COR-L47 (cell line): ENCODE measurements at regions not wholly inside any gene's neighbourhood (a gene's known extent, or its start where the extent isn't known, plus 50 kb on each side); places are given as distances from the start of the nearest gene placed in this dataset.
"Not testable (repeated sequence)": the region's sequence is repeated elsewhere in the genome, so short reads cannot be mapped to it uniquely, and the experiment has no call there.

ENCODE experiments used
- DNase-seq: peaks from one replicate; lab custom pipeline; 2025; lab: John Stamatoyannopoulos, UW

DNA sequence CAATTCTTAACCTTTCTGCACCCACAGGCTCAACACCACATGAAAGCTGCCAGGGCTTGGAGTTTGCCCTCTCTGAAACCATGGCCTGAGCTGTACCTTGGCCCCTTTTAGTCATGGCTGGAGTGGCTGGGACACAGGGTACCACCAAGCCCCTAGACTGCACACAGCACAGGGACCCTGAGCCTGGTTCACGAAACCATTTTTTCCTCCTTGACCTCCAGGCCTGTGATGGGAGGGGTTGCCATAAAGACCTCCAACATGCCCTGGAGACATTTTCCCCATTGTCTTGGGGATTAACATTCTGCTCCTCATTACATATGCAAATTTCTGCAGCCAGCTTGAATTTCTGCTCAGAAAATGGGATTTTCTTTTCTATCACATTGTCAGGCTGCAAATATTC is 113.4 kb downstream of the XPNPEP1 start:
- not testable (repeated sequence) for DNase-seq

GRCh38 chr10:109801191-109801590 is 122.1 kb downstream of the XPNPEP1 start:
- not testable (repeated sequence) for DNase-seq

DNA sequence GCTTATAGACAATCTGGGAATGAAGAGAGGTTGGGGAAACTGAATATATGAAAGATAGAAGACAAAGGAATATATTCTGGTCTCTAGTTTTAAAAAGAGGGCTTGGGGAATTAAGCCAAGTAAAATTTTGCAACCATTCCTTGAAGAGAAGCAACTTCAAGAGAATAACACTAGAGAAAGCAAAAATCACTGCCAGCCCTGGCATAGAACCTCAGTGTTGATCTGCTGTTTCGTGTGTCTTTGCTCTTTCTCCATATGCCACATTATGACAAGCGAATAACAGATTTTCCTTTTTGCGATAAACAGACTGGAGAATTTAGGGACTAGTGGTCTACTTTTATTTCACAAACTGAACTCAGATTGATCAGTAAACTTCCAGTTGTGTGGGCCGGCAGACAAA is 132.7 kb downstream of the XPNPEP1 start:
- no peak for DNase-seq

- DNase-seq, result no peak
These were observed 139.1 kb downstream of the XPNPEP1 start for GRCh38 chr10:109784236-109784635.

- no peak for DNase-seq
These were observed 140.0 kb downstream of the XPNPEP1 start for GRCh38 chr10:109783286-109783685.

GRCh38 chr10:109780997-109781396 is 142.3 kb downstream of the XPNPEP1 start:
- DNase-seq, result no peak

GRCh38 chr10:109778993-109779392 is 144.3 kb downstream of the XPNPEP1 start:
- DNase-seq, result no peak

DNA sequence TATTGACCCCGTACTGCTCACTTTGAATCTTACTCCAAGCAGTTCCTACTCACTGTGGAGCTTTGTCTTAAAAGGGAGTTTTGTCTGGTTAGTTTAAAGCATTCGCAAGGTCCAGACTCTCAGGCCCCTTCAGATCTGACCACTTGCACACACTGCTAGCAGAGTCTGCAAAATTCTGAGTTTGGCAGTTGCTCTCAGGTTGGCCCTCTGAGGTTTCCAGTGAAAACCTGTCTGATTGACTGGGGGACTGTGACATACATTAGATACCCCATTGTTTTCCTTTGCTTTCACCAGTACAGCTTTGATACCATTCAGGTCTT is 149.2 kb downstream of the XPNPEP1 start:
- DNase-seq, result no peak

DNA sequence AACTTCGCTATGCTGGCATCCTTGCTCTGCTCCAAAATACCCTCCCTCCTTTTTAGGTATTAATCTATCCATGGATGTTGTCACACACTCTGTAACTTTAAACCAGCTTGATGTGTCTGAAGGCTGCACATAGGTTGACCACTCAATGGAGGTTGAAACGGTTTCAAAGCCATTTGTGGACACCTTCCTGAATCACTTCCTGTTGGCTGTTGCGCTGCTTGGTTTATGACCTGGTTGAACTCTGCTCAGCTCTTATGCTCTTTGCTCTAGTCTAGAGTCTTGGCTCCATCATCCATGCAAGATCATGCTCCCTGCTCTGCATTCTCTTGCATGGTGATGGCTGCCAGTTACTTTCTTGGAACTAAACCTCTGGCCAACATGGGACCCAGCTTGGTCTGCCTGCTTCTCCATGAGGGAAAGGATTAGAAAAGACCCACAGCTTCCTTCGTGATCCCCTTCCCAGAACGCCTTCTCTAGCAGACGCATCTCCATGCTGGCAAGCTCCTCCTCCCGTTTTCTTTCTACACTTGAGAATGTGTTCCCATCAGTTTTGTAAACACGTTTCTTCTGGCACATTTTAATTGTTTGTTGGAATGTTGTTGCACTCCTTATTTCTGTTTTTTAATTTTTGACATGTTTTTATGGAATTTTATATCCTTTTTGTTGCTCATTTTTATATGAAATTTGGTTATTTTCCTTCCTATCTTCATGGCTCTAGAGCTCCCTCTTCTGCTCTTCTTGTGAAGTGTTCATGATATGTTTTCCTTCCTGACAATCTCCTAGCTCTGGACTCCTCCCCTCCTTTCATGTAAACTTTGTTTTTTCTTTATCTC is 149.8 kb downstream of the XPNPEP1 start:
- DNase-seq, result no peak

DNA sequence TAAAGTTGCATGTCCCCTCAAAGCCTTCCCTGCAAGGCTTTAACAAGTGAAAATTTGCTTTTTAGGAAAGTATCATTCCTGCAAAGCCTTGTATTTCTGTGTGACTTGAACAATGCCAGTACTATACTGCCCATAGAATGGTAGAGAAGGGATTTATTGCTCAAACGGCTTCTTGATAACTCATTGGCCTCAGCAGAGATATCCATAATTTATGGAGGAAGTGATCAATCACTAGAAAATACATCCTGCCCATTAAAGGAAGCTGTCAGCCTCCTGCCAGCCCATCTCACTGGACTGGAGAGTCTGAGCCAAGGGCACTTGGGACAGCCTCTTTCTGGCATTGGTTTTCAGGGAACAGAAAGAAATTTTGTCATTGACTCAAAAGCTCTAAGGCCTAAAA is 152.6 kb downstream of the XPNPEP1 start:
- no peak for DNase-seq

DNA sequence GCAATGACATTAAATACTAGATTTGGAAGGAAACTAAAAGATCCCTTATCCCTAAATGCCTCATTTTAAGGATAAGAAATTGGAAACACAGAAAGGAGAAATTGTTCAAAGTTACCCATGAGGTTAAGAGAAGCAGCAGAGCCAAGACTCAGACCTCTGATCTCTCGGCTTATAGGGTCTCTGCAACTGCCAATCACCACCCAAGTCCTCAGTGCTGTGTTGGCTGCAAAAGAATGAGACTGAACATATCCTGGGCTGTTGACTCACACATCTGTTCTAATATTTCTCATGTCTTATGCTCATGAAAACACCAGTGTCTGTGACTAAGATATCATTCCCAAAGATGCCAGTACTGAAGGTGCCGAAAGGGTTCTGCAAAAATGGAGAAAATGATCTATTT is 153.3 kb downstream of the XPNPEP1 start:
- no peak for DNase-seq

- no peak for DNase-seq
These were observed 157.5 kb downstream of the XPNPEP1 start for GRCh38 chr10:109765838-109766237.

GRCh38 chr10:109762555-109762954 is 160.8 kb downstream of the XPNPEP1 start:
- DNase-seq, result no peak

DNA sequence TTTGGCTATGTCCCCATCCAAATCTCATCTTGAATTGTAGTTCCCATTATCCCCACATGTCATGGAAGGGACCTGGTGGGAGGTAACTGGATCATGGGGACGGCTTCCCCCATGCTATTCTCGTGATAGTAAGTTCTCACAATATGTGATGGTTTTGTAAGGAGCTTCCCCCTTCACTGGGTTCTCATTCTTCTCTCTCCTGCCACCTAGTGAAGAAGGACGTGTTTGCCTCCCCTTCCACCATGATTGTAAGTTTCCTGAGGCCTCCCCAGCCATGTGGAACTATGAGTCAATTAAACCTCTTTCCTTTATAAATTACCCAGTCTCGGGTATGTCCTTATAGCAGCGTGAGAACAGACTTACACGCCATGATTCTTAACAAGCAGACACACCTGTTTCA is 165.6 kb downstream of the XPNPEP1 start:
- not testable (repeated sequence) for DNase-seq

DNA sequence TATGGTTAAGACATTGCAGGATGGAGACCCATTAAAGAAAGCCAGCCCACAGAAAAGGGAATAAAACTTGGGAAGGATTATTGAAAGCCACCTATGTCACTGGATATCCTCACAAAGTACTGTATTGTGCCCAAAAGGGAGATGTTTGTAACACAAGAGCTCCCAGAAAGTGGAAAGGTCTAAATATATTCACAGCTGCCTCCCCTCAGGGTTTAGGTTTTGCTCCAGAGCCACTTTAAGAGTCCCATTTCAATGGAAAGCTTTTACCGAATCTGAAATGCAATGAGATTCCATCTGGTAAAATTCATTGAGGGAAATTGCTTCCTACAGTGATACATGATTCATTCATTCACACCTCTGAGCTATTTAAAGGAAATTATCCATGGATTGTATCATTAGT is 176.4 kb downstream of the XPNPEP1 start:
- DNase-seq, result no peak

DNA sequence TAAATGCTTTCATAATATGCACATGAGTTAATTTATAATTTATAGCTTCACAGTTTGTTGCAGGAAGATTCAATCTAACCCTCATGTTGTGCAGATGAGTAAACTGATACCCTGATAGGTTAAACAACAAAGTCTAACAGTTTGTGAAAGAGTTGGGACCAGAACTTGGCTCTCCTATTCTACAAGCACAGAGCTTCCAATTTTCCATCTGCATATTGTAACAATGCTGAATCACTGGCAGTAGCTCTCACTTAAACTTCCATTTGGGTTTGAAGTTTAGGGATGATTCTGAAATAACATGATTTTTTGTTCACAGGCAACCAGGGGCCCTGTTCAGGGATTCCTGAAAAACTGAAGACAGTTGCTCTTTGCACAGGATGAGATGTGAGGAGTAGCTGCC is 179.3 kb downstream of the XPNPEP1 start:
- no peak for DNase-seq

- no peak for DNase-seq
These were observed 179.7 kb downstream of the XPNPEP1 start for GRCh38 chr10:109743574-109743973.

DNA sequence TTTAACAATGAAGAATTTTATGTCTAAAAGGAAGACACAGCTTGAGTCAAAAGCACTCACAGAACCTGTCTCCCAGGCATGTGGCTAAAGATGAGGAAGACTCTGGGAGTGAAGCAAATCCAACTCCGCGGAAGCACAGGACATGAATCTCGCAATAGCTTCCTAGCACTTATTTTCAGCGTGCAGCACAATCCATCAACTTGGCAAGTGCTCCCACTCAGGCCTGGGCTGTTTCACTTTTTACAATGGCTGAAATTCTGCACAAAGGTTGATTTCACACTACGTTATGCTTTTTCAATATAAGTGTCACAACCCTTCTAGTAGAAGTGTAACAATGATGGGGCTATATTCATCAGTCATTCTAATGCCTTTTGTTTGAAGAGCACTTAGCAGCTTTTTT is 180.2 kb downstream of the XPNPEP1 start:
- no peak for DNase-seq

GRCh38 chr10:109741712-109742111 is 181.6 kb downstream of the XPNPEP1 start:
- no peak for DNase-seq

DNA sequence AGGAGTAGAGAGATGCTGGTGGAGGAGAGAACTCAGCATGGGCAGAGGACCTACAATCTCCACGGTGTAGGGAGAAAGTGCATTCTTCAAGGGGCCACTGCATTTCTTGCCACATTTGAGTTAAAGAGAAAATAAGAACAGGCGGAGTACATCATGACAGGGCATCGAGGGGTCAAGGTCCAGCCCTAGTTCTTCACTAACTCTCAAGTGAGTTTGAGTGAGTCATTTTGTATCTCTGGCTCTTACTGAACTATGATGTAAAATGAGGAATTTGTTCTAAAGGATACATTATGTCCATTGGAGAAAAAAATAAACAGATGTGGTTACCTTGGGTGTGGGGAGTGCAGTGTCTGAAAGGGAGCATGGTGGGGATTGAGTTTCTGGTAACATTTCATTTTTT is 182.9 kb downstream of the XPNPEP1 start:
- no peak for DNase-seq

- no peak for DNase-seq
These were observed 185.7 kb downstream of the XPNPEP1 start for GRCh38 chr10:109737626-109738025.

- DNase-seq, result no peak
These were observed 186.3 kb downstream of the XPNPEP1 start for GRCh38 chr10:109737009-109737408.

DNA sequence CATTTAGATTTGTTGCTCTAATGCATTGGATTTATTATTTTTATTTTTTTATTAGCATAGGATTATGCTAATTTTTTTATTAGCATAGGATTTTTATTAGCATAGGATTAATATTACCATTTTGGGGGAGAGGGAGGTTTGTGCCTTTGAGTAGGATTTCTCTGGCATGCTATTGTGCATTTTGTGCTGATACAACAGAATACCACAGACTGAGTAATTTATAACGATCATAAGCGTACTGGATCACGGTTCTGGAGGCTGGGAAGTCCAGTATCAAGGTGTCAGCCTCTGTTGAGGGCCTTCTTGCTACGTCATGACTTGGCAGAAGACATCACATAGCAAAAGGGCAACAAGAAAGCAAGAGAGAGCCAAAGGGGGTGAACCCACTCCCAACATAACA is 187.5 kb downstream of the XPNPEP1 start:
- DNase-seq, result no peak

DNA sequence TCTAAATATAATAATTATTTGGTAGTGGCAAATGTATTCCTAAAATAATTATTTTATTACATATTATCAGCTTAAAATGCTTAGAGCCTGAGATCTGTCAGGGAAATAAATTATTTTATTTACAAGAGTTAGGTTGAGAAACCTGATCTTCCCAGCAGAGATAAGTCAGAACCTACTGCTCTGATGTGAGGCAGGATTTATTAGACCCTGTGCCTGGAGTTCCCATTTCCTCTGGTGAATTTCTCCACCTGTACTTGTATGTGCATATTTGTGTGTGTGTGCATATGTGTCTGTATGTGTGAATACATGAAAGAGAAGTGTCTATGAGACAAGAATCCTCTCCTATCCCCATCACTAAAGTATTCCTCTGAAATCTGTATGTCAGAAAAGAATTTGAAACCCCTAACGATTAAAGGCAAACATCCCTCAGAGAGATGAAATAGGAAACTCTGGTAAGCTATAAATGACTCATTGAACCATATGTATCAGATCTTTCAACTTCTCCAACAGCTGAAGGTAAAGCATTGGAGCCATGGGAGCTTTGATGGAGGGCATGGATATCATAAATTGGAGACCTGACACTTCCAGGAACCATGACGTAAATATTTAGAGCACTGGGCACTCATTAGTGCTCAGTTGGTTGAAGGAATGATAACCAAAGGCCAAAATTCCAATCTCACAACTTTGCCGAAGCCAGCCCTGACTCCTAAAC is 190.9 kb downstream of the XPNPEP1 start:
- no peak for DNase-seq
